Right cardiac atrium (tissue), 5 donors: ENCODE measurements at regions not wholly inside any gene's neighbourhood (a gene's known extent, or its start where the extent isn't known, plus 50 kb on each side); places are given as distances from the start of the nearest gene placed in this dataset.

Experiments
- ATAC-seq, 2 donors: fragments of 200-7000 bp; cut with Tn5 transposase; one replicate each; pipeline versions ENCODE4 v1.8.0 to v1.9.1; 2020; ENCODE audit warnings: moderate library complexity in 2 of 2, mild to moderate bottlenecking in 1 of 2
- DNase-seq, 3 donors: peaks; one replicate each; pipeline ENCODE4 v3.0.0-alpha.2; 2020
- H3K27ac ChIP-seq: one replicate; pipeline ENCODE4 v1.5.1; 2013; ENCODE audit warnings: mild to moderate bottlenecking, low read length, control low read depth, moderate library complexity
- H3K27me3 ChIP-seq: one replicate; pipeline ENCODE4 v1.6.1; 2013; ENCODE audit not compliant: control insufficient read depth, insufficient read depth
- H3K4me1 ChIP-seq: one replicate; pipeline ENCODE4 v1.6.1; 2013; ENCODE audit warnings: low read length; ENCODE audit not compliant: control insufficient read depth, insufficient read depth
- H3K4me3 ChIP-seq: one replicate; pipeline ENCODE4 v1.5.1; 2013; ENCODE audit warnings: low read length, control low read depth
- H3K9me3 ChIP-seq: one replicate; pipeline ENCODE4 v1.6.1; 2013; ENCODE audit warnings: low read length; ENCODE audit not compliant: control insufficient read depth
- WGBS: extraction: QIAGEN DNeasy Blood & Tissue Kit; methylation state at CpG from one replicate; pipeline ENCODE4 v1.1.7; 2013; 5-methylcytosine and 5-hydroxymethylcytosine counted together
- intact Hi-C, 4 donors: fragments of 100-400 bp; cut with DNase I; formaldehyde crosslinking; loops; one replicate each; pipeline versions ENCODE4 v1.11.0 to v1.14.0; 2022 to 2023
- donor health status: healthy with polysubstance abuse.
- donor health status: DM: no; HTN: yes; CAD: no.
- donor health status: DM: no; HTN: no; CAD: no.
- donor health status: DM: no; HTN: yes; CAD: no; lungs with severe emphysema.
- donor health status: DM: yes; HTN: yes; CAD: no.

DNA sequence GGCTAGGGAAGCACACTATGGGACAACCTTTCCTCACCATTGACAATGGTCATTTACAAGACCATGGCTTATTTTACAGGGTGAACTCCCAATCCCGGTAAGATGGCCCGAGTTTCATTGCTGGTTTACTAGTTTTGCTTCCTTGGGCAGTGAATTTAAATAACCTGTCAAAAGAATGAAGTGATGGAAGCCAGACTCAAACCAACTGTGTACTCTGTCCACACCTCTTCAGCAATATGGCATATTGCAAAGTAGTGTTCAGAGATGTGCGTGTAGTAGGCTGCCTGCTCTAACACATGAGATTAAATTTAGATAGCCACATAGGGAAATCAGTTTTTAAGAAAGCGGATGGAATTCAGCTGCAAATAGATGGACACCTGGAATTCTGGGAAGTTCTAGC is 58.4 kb upstream of the USPL1 start:
- DNase-seq (no peak), ATAC-seq (no peak)
- H3K4me1 ChIP-seq = no peaks in the 10 kb centered on the region
- no peaks in the 10 kb centered on the region for H3K9me3 ChIP-seq
- 82% methylated on average over 4 of the region's 4 CpGs for WGBS
- H3K4me3 ChIP-seq = no peak overlapping the region
- intact Hi-C loops = no loop called here
- no peak overlapping the region for H3K27ac ChIP-seq
- no peaks in the 10 kb centered on the region for H3K27me3 ChIP-seq

DNA sequence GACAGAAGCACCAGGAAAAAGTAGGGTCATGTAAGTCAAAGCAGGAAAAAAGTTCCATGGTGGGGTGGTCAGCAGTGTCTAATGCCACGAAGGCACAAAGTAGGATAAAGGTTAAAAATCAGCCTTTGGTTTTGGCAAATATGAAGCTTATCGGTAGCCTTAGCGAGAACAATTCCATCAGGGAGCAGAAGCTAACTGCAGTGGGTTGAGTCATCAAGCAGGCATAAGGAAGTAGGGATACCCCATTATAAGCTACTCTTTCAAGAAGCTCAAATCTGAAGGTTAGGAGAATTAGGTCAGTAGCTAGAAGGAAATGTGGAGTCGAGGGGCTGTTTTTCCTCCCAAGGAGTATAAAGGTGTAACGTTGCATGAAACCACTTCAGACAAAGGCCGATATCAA is 57.5 kb upstream of the USPL1 start:
- H3K9me3 ChIP-seq = no peaks in the 10 kb centered on the region
- WGBS = 87% methylated on average over 6 of the region's 6 CpGs
- H3K27me3 ChIP-seq = no peaks in the 10 kb centered on the region
- no peak for DNase-seq
- no peak for ATAC-seq
- intact Hi-C loops = no loop called here
- no peak overlapping the region for H3K4me3 ChIP-seq
- H3K27ac ChIP-seq = no peak overlapping the region
- H3K4me1 ChIP-seq = no peaks in the 10 kb centered on the region

DNA sequence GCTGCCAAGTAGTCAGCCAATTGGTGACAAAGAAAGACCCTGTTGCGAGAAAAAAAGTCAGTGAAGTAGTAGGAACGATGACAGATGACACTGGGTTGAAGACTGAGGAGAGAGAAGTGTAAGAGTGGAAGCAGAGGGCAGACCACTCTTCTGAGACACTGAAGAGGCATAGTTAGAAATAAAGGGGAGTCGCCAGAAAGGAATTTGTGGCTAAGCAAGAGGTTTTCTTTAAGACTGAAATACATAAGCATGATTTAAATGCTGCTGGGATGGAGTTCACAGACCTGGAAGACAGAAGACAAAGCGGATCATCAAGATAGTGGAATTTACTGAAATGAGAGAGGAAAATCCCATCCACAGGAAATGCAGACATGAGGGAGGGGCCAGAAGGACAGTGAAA is 56.2 kb upstream of the USPL1 start:
- intact Hi-C loops = no loop called here
- no peaks in the 10 kb centered on the region for H3K9me3 ChIP-seq
- no peaks in the 10 kb centered on the region for H3K4me1 ChIP-seq
- no peak overlapping the region for H3K27ac ChIP-seq
- no peak for ATAC-seq
- H3K4me3 ChIP-seq = no peak overlapping the region
- 92% methylated on average over 4 of the region's 4 CpGs for WGBS
- no peak for DNase-seq
- no peaks in the 10 kb centered on the region for H3K27me3 ChIP-seq

DNA sequence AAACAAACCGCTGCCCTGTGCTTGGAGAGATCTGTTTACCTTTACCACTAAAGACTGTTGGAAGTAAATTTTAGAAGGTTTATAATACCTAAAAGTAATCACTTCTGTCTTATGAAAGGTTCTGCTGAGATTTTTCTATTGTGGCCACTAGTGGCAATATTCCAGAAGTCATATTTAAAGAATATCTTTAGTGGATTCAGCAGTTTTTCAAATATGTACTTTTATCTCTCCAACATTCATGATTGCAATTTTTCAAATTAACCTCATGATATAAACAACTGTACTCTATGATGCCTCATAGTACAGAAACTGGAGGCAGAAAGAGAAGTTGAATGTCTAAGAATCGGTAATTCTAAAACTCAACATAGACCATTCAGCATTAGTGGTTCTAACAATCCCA is 53.2 kb upstream of the USPL1 start:
- no peak overlapping the region for H3K4me3 ChIP-seq
- no peaks in the 10 kb centered on the region for H3K4me1 ChIP-seq
- DNase-seq (no peak), ATAC-seq (no peak)
- intact Hi-C loops = no loop called here
- no peaks in the 10 kb centered on the region for H3K9me3 ChIP-seq
- H3K27ac ChIP-seq = no peak overlapping the region
- 92% methylated on average over 2 of the region's 2 CpGs for WGBS
- H3K27me3 ChIP-seq = no peaks in the 10 kb centered on the region

DNA sequence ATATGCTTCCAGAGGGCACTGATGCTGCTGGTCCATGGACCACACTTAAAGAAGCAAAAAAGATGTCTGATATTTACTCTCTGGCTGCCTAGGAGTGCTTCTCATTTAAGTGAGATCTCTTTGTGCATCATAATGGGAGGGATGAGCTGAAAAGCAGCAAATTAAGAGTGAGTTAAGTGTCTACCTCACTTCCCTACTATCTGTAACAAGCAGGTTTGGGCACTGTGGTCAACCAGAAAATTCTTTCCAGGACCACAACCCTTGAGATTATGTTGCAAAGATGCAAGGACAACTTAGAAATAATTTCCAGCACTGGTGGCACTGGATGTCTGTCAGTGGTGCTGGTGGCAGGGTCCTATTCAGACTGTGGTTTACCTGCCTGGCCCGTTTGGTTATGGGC is 52.1 kb upstream of the USPL1 start:
- intact Hi-C loops = no loop called here
- no peak overlapping the region for H3K27ac ChIP-seq
- 88% methylated on average over 1 of the region's 1 CpG for WGBS
- H3K27me3 ChIP-seq = no peaks in the 10 kb centered on the region
- H3K9me3 ChIP-seq = no peaks in the 10 kb centered on the region
- H3K4me3 ChIP-seq = no peak overlapping the region
- no peaks in the 10 kb centered on the region for H3K4me1 ChIP-seq
- DNase-seq (no peak), ATAC-seq (no peak)

DNA sequence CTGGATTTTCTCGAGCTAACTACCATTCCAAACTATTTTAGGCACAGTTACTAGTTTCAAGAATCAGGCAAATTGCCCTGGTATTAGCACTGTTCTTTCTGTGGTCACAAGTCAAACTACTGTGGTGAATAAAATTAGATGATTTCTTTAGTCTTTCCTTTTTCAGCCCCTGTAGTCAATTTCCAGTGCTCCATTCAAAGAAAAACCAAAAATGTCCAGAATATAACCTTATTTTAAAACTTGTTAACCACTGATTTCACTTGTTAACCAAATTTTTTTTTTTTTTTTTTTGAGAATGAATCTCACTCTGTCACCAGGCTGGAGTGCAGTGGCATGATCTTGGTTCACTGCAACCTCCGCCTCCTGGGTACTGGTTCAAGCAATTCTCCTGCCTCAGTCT is 50.6 kb upstream of the USPL1 start:
- Histone ChIP-seq H3K4me3 (no peak overlapping the region), H3K27me3 (no peaks in the 10 kb centered on the region), H3K9me3 (no peaks in the 10 kb centered on the region), H3K27ac (no peak overlapping the region), H3K4me1 (no peaks in the 10 kb centered on the region)
- intact Hi-C loops = no loop called here
- no peak for DNase-seq
- ATAC-seq = no peak
- 80% methylated on average over 2 of the region's 2 CpGs for WGBS
